ENCODE measurements at regions not wholly inside any gene's neighbourhood (a gene's known extent, or its start where the extent isn't known, plus 50 kb on each side); places are given as distances from the start of the nearest gene placed in this dataset.

GRCh38 chr2:56117764-56118163 is 66.0 kb upstream of the CCDC85A start:
- Histone ChIP-seq H3K27ac (no peak overlapping the region), H3K79me2 (ENCODE audit: low read depth) (no peaks in the 10 kb centered on the region), H3K4me3 (no peak overlapping the region), H3K9me3 (ENCODE audit: low read depth) (no peaks in the 10 kb centered on the region), H3K36me3 (no peaks in the 10 kb centered on the region), H3K9ac (no peak overlapping the region), H3K27me3 (no peaks in the 10 kb centered on the region), H4K20me1 (ENCODE audit: low read depth) (no peaks in the 10 kb centered on the region), H3F3A (ENCODE audit: low read depth) (peaks cover 6% of the 10 kb centered on the region), H2AFZ (replicated peaks) (peak overlapping the region; percentile 99), H3K4me1 (peaks cover 32% of the 10 kb centered on the region), H3K4me2 (peak overlapping the region; percentile 43)
- Mint-ChIP-seq H3K36me3 (no peaks in the 10 kb centered on the region), H3K4me3 (no peak overlapping the region), H3K27me3 (ENCODE audit: insufficient read depth, low read depth) (peaks cover 11% of the 10 kb centered on the region), H3K27ac (no peak overlapping the region), H3K4me1 (peaks cover 37% of the 10 kb centered on the region), H3K9me3 (no peaks in the 10 kb centered on the region)
- no peak for TF ChIP-seq EZH2 (IDR thresholded peaks at IDR 0.05)
- no peak for TF ChIP-seq CTCF (IDR thresholded peaks at IDR 0.05)
- no peak for TF ChIP-seq EZH2phosphoT487 (IDR thresholded peaks at IDR 0.05)
- no peak for DNase-seq (ENCODE audit: low spot score)

- H3K4me3 Mint-ChIP-seq: no peak overlapping the region
- H3K9me3 ChIP-seq (ENCODE audit: low read depth): no peaks in the 10 kb centered on the region
- DNase-seq (ENCODE audit: low spot score): no peak
- peak overlapping the region; percentile 43 for H3K4me2 ChIP-seq
- no peaks in the 10 kb centered on the region for H3K79me2 ChIP-seq (ENCODE audit: low read depth)
- TF ChIP-seq CTCF (IDR thresholded peaks at IDR 0.05) (no peak), EZH2 (IDR thresholded peaks at IDR 0.05) (no peak), EZH2phosphoT487 (IDR thresholded peaks at IDR 0.05) (no peak)
- H3K4me1 Mint-ChIP-seq: peaks cover 30% of the 10 kb centered on the region
- H3F3A ChIP-seq (ENCODE audit: low read depth): peaks cover 6% of the 10 kb centered on the region
- H3K27me3 ChIP-seq: no peaks in the 10 kb centered on the region
- H3K9me3 Mint-ChIP-seq: no peaks in the 10 kb centered on the region
- no peak overlapping the region for H3K4me3 ChIP-seq
- H3K9ac ChIP-seq: no peak overlapping the region
- peak overlapping the region; percentile 64 for H3K27ac ChIP-seq
- no peaks in the 10 kb centered on the region for H3K36me3 ChIP-seq
- no peaks in the 10 kb centered on the region for H4K20me1 ChIP-seq (ENCODE audit: low read depth)
- no peaks in the 10 kb centered on the region for H3K36me3 Mint-ChIP-seq
- peak overlapping the region; percentile 99 for H2AFZ ChIP-seq (replicated peaks)
- no peak overlapping the region for H3K27ac Mint-ChIP-seq
- peaks cover 13% of the 10 kb centered on the region for H3K27me3 Mint-ChIP-seq (ENCODE audit: insufficient read depth, low read depth)
- peaks cover 28% of the 10 kb centered on the region for H3K4me1 ChIP-seq
Observed at GRCh38 chr2:56118474-56118873, 65.3 kb upstream of the CCDC85A start.

- H3K4me1 Mint-ChIP-seq: peaks cover 18% of the 10 kb centered on the region
- peaks cover 11% of the 10 kb centered on the region for H3K27me3 Mint-ChIP-seq (ENCODE audit: insufficient read depth, low read depth)
- no peaks in the 10 kb centered on the region for H4K20me1 ChIP-seq (ENCODE audit: low read depth)
- H3K27ac Mint-ChIP-seq: no peak overlapping the region
- no peak overlapping the region for H3K4me3 Mint-ChIP-seq
- no peak overlapping the region for H3K4me3 ChIP-seq
- no peaks in the 10 kb centered on the region for H3K9me3 ChIP-seq (ENCODE audit: low read depth)
- H3K36me3 Mint-ChIP-seq: no peaks in the 10 kb centered on the region
- no peaks in the 10 kb centered on the region for H3K36me3 ChIP-seq
- DNase-seq (ENCODE audit: low spot score): no peak
- no peak overlapping the region for H3K27ac ChIP-seq
- peaks cover 18% of the 10 kb centered on the region for H3K4me1 ChIP-seq
- no peak for TF ChIP-seq EZH2 (IDR thresholded peaks at IDR 0.05)
- H3K9me3 Mint-ChIP-seq: no peaks in the 10 kb centered on the region
- H3K27me3 ChIP-seq: no peaks in the 10 kb centered on the region
- H3K4me2 ChIP-seq: no peak overlapping the region
- no peak overlapping the region for H3K9ac ChIP-seq
- peaks cover 6% of the 10 kb centered on the region for H3F3A ChIP-seq (ENCODE audit: low read depth)
- no peaks in the 10 kb centered on the region for H3K79me2 ChIP-seq (ENCODE audit: low read depth)
- H2AFZ ChIP-seq (replicated peaks): no peak overlapping the region
Observed at GRCh38 chr2:56121995-56122394, 61.8 kb upstream of the CCDC85A start.

- H3K27me3 ChIP-seq: no peaks in the 10 kb centered on the region
- H3K4me1 ChIP-seq: peaks cover 18% of the 10 kb centered on the region
- no peaks in the 10 kb centered on the region for H3K79me2 ChIP-seq (ENCODE audit: low read depth)
- H3K4me3 ChIP-seq: no peak overlapping the region
- no peaks in the 10 kb centered on the region for H4K20me1 ChIP-seq (ENCODE audit: low read depth)
- H3K9me3 ChIP-seq (ENCODE audit: low read depth): no peaks in the 10 kb centered on the region
- H3K27ac Mint-ChIP-seq: no peak overlapping the region
- no peak for DNase-seq (ENCODE audit: low spot score)
- no peaks in the 10 kb centered on the region for H3K9me3 Mint-ChIP-seq
- no peak overlapping the region for H3K27ac ChIP-seq
- H3K4me1 Mint-ChIP-seq: peaks cover 11% of the 10 kb centered on the region
- peaks cover 5% of the 10 kb centered on the region for H3F3A ChIP-seq (ENCODE audit: low read depth)
- H3K4me2 ChIP-seq: no peak overlapping the region
- H3K27me3 Mint-ChIP-seq (ENCODE audit: insufficient read depth, low read depth): peaks cover 11% of the 10 kb centered on the region
- no peaks in the 10 kb centered on the region for H3K36me3 ChIP-seq
- no peak overlapping the region for H3K4me3 Mint-ChIP-seq
- TF ChIP-seq EZH2phosphoT487 (IDR thresholded peaks at IDR 0.05) (no peak), EZH2 (IDR thresholded peaks at IDR 0.05) (no peak), CTCF (IDR thresholded peaks at IDR 0.05) (no peak)
- no peak overlapping the region for H3K9ac ChIP-seq
- no peaks in the 10 kb centered on the region for H3K36me3 Mint-ChIP-seq
- no peak overlapping the region for H2AFZ ChIP-seq (replicated peaks)
Observed at GRCh38 chr2:56123538-56123937, 60.3 kb upstream of the CCDC85A start.
